Tibial nerve (tissue), 4 donors: ENCODE measurements at regions not wholly inside any gene's neighbourhood (a gene's known extent, or its start where the extent isn't known, plus 50 kb on each side); places are given as distances from the start of the nearest gene placed in this dataset.

Source experiments
- DNase-seq, 2 donors: peaks; one replicate each; pipeline ENCODE4 v3.0.0-alpha.2; 2019; ENCODE audit warnings: low spot score in 2 of 2
- H3K27ac ChIP-seq, 4 donors: fragments of 200-600 bp; sonication (generic) in 3 of 4; one replicate each; pipeline ENCODE4 v1.5.1; 2017 to 2019; ENCODE audit warnings: mild to moderate bottlenecking in 1 of 4
- H3K27me3 ChIP-seq, 2 donors: fragments of 200-600 bp; sonication (generic) in 1 of 2; one replicate each; pipeline versions ENCODE4 v1.5.1 to v1.6.0; 2017 to 2019
- H3K36me3 ChIP-seq, 3 donors: fragments of 200-600 bp; sonication (generic); one replicate each; pipeline ENCODE4 v1.5.1; 2018 to 2019
- H3K4me1 ChIP-seq, 4 donors: fragments of 200-600 bp; sonication (generic) in 3 of 4; one replicate each; pipeline ENCODE4 v1.5.1; 2017 to 2019
- H3K4me3 ChIP-seq, 4 donors: fragments of 200-600 bp; sonication (generic) in 3 of 4; one replicate each; pipeline ENCODE4 v1.5.1; 2017 to 2019; ENCODE audit warnings: mild to moderate bottlenecking in 1 of 4, moderate library complexity in 1 of 4
- H3K9me3 ChIP-seq, 4 donors: fragments of 200-600 bp; sonication (generic) in 3 of 4; one replicate each; pipeline ENCODE4 v1.5.1; 2017 to 2019
- EP300 ChIP-seq, 2 donors: sonication (generic); formaldehyde crosslinking; IDR thresholded peaks; one replicate each; pipeline ENCODE4 v1.6.1; 2017; ENCODE audit warnings: antibody characterized with exemption in 2 of 2, mild to moderate bottlenecking in 1 of 2
- POLR2A ChIP-seq, 2 donors: fragments of 450-650 bp; IDR thresholded peaks; one replicate each; pipeline ENCODE4 v1.6.1; 2017; ENCODE audit warnings: antibody characterized with exemption in 2 of 2, mild to moderate bottlenecking in 2 of 2, moderate library complexity in 2 of 2
- WGBS, 2 donors: methylation state at CpG; one replicate each; pipeline ENCODE4 v1.1.5; 2018; 5-methylcytosine and 5-hydroxymethylcytosine counted together
- TF ChIP-seq, protein P1 (sequence below), 5 experiments: fragments of 200-600 bp in 3 of 5; fragments of 450-650 bp in 2 of 5; sonication (generic) in 3 of 5; IDR thresholded peaks; one replicate each; pipeline ENCODE4 v1.5.1; 2016 to 2019; ENCODE audit warnings: antibody characterized with exemption in 5 of 5, mild to moderate bottlenecking in 3 of 5, moderate library complexity in 2 of 5

DNA sequence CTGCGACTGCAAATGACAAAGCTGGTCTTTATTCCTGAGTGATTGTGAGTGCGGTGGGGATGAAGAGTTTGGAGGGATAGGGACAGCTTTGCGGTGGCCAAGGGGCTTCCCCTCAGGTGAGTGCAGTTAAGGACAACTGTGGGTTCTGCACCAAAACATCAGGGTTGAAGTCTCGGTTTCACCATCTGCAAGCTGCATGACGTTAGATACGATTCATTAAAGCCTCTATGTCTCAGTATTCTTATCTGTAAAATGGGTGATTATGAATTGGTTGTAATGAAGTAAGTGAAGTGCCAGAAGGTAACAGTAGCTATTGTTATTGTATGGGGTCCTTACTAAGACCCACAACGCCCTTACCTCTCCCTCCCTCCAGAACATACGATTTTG lies 226.8 kb upstream of the DAPK1 start:
- no peak for DNase-seq
- Histone ChIP-seq H3K9me3 (no peaks in the 10 kb centered on the region), H3K4me1 (peaks cover 0 to 26% (median 0%) of the 10 kb centered on the region in 4 donors), H3K4me3 (no peak overlapping the region), H3K36me3 (no peaks in the 10 kb centered on the region), H3K27me3 (no peaks in the 10 kb centered on the region), H3K27ac (no peak overlapping the region)
- TF ChIP-seq POLR2A (IDR thresholded peaks at IDR 0.05) (no peak), EP300 (IDR thresholded peaks at IDR 0.05) (no peak)
- TF ChIP-seq, protein P1, sequence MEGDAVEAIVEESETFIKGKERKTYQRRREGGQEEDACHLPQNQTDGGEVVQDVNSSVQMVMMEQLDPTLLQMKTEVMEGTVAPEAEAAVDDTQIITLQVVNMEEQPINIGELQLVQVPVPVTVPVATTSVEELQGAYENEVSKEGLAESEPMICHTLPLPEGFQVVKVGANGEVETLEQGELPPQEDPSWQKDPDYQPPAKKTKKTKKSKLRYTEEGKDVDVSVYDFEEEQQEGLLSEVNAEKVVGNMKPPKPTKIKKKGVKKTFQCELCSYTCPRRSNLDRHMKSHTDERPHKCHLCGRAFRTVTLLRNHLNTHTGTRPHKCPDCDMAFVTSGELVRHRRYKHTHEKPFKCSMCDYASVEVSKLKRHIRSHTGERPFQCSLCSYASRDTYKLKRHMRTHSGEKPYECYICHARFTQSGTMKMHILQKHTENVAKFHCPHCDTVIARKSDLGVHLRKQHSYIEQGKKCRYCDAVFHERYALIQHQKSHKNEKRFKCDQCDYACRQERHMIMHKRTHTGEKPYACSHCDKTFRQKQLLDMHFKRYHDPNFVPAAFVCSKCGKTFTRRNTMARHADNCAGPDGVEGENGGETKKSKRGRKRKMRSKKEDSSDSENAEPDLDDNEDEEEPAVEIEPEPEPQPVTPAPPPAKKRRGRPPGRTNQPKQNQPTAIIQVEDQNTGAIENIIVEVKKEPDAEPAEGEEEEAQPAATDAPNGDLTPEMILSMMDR (IDR thresholded peaks at IDR 0.05): no peak
- WGBS, 2 donors: 60 to 69% methylated on average over 8 of the region's 8 CpGs

DNA sequence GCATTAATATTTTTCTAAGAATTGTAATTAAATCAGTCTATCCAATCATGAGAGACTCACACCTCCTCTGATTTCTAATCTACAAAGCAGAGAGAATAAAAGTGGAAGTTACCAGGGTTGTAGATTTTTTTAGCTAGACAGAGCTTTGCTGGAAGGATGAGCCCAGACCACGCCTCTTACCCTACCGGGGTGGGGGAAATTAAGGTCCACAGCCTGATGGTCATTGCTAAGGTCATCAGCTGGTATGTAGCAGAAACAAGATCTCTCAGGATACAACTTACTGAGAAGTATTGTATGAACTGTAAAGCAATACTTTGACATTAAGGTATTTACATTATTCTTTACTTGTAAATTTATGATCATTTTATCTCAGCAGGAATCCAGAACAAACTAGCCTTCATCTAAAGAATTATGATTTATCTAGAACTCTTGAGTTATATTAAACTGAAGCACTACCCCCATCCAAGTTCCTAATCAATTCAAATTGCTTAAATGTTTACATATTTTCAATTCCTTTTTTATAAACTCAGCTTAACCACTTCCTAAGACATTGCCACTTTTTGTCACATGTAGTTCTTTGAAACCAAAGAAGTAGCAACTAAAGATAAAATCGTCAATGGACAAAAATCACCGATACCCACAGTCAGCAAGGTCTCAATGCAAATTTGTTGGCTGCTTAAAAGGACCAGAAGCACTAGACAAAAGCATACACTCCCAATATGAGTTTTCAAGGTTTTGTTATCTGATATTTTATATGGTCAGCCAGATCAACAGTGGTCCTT lies 225.8 kb upstream of the DAPK1 start:
- H3K27ac ChIP-seq: no peak overlapping the region
- no peaks in the 10 kb centered on the region for H3K9me3 ChIP-seq
- no peak for DNase-seq
- no peak overlapping the region for H3K4me3 ChIP-seq
- TF ChIP-seq EP300 (IDR thresholded peaks at IDR 0.05): no peak
- no peaks in the 10 kb centered on the region for H3K27me3 ChIP-seq
- no peaks in the 10 kb centered on the region for H3K36me3 ChIP-seq
- WGBS, 2 donors: 71 to 74% methylated on average over 4 of the region's 4 CpGs
- peaks cover 0 to 26% (median 0%) of the 10 kb centered on the region in 4 donors for H3K4me1 ChIP-seq

DNA sequence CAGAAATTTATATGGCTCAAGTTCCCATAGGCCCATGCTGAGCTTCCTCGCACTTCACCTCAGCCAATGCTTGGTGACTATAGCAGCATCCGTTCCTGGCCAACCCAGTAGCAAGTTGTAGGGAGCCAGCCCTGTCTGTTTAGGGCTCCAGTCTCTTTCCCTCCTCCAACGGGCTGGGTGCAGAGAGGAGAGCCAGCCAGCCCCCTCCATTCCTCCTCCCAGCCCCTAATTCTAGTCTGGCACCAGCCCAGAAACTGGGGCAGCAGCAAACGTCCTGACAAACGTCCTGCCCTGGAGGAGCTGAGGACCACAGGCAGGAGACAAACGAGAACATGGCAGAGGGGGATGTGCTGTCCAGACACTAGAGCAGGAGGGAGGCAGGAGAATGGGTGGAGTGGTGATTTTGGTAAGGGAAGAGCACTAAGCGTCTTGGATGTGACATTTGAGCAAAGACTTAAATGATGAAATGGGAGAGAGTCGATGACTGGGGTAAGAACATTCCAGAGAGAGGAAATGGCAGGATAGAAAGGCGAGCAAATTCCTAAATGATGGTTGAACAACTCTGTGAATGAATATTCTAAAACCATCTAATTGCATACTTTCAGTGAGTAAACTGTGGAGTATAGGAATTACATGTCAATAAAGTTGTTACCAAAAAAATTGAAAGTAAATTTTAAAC lies 222.5 kb upstream of the DAPK1 start:
- TF ChIP-seq, protein P1 (IDR thresholded peaks at IDR 0.05): no peak
- no peak for TF ChIP-seq POLR2A (IDR thresholded peaks at IDR 0.05)
- no peak for TF ChIP-seq EP300 (IDR thresholded peaks at IDR 0.05)
- Histone ChIP-seq H3K4me1 (peaks cover 0 to 6% (median 0%) of the 10 kb centered on the region in 4 donors), H3K4me3 (no peak overlapping the region), H3K27ac (no peak overlapping the region), H3K36me3 (no peaks in the 10 kb centered on the region), H3K9me3 (no peaks in the 10 kb centered on the region), H3K27me3 (no peaks in the 10 kb centered on the region)
- 66 to 73% methylated on average over 9 of the region's 9 CpGs for WGBS, 2 donors
- no peak for DNase-seq

DNA sequence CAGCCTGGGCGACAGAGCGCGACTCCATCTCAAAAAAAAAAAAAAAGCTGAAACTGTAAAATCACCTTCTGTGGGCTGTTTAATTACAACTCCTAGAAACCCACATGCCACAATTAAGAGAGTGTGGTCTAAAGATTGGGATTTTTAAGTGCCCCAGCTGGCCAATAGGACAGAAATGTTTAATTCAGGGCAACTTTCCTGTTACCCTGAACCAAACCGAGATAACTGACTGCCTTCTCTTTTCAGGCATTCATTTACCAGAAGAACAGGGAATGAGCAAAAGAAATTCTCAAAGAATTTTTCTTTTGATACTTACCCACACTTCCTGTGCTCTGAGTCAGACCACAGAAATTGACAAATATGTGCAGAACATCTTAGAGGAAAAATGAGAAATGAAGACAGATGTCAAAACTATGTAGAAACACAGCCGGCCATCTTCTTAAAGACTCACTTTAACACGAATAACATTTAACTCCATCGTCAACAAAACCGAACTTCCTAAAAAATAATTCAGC lies 221.3 kb upstream of the DAPK1 start:
- 78 to 85% methylated on average over 8 of the region's 8 CpGs for WGBS, 2 donors
- Histone ChIP-seq H3K9me3 (no peaks in the 10 kb centered on the region), H3K27ac (peak overlapping the region in 1 of 4 donors; percentile 65), H3K27me3 (no peaks in the 10 kb centered on the region), H3K4me1 (no peaks in the 10 kb centered on the region), H3K36me3 (no peaks in the 10 kb centered on the region), H3K4me3 (no peak overlapping the region)
- TF ChIP-seq, protein P1 (IDR thresholded peaks at IDR 0.05): no peak
- TF ChIP-seq EP300 (IDR thresholded peaks at IDR 0.05) (no peak), POLR2A (IDR thresholded peaks at IDR 0.05) (no peak)
- DNase-seq: no peak

DNA sequence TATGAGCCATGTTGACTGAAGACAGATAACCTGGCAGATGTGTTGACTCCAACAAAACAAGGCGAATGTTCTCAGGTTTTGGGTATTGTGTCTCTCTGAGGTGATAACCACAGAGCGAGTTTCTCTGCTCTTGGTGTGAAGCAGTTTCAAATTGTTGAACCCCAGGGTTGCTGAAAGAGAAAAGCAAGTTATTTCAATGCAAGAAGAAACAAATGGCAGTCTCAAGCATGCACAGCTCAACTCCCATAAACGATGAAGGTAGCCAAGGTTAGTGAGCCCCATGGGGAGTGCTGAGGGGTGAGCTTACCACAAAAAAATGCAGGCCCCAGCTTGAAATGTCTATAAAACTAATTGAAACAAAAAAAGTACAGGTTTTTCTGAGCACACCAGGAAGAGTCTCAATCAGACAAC lies 220.8 kb upstream of the DAPK1 start:
- Histone ChIP-seq H3K4me3 (no peak overlapping the region), H3K36me3 (no peaks in the 10 kb centered on the region), H3K4me1 (no peaks in the 10 kb centered on the region), H3K27ac (peak overlapping the region in 1 of 4 donors; percentile 65), H3K9me3 (no peaks in the 10 kb centered on the region), H3K27me3 (no peaks in the 10 kb centered on the region)
- TF ChIP-seq POLR2A (IDR thresholded peaks at IDR 0.05): no peak
- TF ChIP-seq, protein P1 (IDR thresholded peaks at IDR 0.05): no peak
- TF ChIP-seq EP300 (IDR thresholded peaks at IDR 0.05): no peak
- DNase-seq: no peak
- 64 to 76% methylated on average over 3 of the region's 3 CpGs for WGBS, 2 donors
